ENCODE measurements at regions not wholly inside any gene's neighbourhood (a gene's known extent, or its start where the extent isn't known, plus 50 kb on each side); places are given as distances from the start of the nearest gene placed in this dataset.

DNA sequence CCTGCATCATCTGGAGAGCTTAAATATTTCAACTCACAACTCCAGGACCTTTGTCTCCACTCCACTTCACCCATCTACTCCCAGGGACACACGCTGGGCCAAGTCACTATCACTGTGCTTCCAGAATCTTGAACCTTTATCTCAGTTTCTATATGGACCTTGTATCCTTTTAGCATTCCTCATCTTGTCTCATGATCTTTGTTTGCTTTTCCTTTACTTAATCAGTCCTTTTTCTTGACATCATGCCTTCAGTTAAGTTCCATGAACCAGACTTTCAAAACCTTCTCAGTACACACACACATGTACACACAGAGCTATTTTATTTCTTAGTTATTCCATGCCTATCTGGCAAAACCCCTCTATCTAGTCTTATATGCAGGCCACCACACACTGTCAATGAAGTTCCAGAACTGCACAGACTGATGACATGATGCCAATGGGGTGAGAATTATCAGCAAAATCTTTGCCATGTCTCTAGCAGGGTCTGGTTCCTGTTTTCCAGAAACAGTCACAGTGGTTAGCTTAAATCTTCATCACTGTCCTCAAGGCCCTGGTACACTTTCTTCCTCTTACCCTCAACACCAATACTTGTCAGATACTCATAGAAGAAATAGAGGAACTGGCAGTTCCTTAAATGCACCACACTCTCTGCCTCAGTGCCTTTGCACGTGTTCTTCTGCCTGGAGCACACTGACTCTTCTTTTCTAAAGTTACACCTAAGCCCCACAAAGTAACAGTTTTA lies 77.6 kb upstream of the STARD13 start:
- DNase-seq: no peak
- TF ChIP-seq POLR2A (IDR thresholded peaks at IDR 0.05; ENCODE audit: low read length) (no peak), GATA1 (IDR thresholded peaks at IDR 0.05; ENCODE audit: low read depth, low read length) (no peak)

- TF ChIP-seq POLR2A (IDR thresholded peaks at IDR 0.05; ENCODE audit: low read length) (no peak), GATA1 (IDR thresholded peaks at IDR 0.05; ENCODE audit: low read depth, low read length) (no peak)
- DNase-seq: no peak
These were observed 78.6 kb upstream of the STARD13 start for GRCh38 chr13:33364192-33364591.

DNA sequence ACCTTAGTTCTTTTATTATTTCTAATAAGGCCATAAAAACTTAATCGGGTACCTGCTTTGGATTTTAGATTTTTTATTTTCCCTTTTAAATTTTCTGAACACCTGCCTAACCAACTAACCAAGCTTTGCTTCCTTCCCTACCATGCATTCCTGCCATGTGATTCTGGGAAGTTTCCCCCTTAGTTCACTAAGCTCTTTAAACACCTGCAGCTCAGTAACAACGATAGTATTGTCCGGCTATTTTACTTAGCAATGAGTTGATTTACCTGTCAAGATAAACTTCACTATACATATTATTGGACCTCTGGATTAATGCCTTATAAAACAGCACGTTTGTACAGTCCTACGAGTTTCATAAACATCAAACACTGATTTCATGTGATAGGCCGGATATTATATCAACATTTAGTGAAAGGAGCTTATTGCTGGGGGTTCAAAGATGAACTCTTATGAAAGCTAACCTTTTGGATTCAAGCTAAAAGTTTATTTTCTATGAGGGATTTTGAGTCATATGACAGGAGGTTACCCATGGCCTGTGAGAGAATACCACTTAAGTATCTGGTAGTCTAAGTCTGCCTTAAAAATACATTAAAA lies 81.0 kb upstream of the STARD13 start:
- no peak for TF ChIP-seq GATA1 (IDR thresholded peaks at IDR 0.05; ENCODE audit: low read depth, low read length)
- no peak for TF ChIP-seq POLR2A (IDR thresholded peaks at IDR 0.05; ENCODE audit: low read length)
- no peak for DNase-seq

DNA sequence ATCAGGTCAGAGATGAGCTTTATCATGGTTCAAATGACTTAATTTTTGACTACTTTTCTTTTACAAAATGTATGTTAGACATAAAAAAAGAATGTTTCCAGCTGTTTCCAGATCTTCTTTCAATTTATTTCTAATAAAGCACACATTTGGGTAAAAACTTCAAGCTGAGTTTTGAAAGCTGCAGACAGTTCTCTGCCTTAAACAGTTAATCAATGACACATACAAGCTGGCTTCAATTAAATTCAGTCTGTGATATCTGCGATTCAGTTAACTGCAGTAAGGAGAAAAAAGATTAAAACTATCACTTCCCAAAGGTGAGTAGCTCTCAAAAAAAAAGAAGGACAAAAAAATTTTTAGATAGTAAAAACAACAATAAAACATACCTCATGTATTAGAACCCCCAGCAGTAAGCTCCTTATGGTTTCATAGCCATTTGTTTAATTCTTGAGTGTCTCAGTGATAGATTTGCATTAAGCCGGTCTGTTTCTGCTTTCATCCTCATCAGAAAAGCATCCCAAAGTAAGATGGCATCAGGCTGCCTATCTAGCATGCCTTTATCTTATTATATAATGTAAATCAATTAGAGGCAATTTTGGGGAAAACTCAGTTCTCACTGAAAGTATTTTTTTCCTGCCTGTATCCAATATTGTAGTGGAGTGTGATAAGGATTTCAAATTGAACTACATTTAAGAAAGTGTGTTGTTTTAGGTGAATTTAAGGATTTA lies 81.8 kb upstream of the STARD13 start:
- no peak for DNase-seq
- no peak for TF ChIP-seq POLR2A (IDR thresholded peaks at IDR 0.05; ENCODE audit: low read length)
- TF ChIP-seq GATA1 (IDR thresholded peaks at IDR 0.05; ENCODE audit: low read depth, low read length): no peak

DNA sequence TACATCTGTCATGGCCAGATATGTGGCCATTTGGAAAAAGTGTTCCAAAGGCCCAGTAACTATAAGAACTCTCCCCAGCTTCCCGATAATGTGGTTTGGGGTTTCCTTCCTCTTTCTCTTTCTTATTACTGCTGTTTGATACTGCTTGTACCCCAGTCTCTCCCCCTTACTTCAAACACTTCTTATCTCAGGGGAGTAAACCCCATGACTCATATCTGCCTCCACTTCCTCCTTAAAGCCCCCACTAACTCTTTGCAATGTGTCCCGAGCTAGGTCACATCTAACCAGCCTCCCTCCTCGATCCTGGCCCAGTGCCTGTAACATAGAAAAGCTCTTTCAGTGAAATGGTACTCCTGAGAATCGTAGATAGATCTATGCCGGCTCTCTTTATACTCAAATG lies 82.4 kb upstream of the STARD13 start:
- TF ChIP-seq GATA1 (IDR thresholded peaks at IDR 0.05; ENCODE audit: low read depth, low read length) (no peak), POLR2A (IDR thresholded peaks at IDR 0.05; ENCODE audit: low read length) (peak; percentile 27)
- peak; percentile 39 to 53 for DNase-seq

DNA sequence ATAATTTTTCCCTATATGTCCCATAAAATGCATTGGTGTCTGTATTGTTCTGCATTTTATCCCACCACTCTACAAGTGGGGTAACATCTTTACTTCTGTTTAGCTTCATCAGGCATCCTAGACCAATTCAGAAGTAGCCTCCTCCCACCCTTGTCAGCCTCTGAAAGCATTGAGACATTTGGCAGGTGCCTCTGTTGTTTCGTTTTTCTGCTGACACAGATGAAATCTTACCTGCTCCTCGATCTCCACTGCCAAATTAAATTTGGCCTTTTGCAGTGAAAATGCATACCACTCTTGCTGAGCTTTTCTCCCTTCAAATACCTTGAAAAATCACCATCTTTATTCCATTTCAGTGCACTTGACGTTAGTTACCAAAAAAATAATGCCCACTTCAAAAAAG lies 83.5 kb upstream of the STARD13 start:
- DNase-seq: no peak
- TF ChIP-seq POLR2A (IDR thresholded peaks at IDR 0.05; ENCODE audit: low read length): no peak
- no peak for TF ChIP-seq GATA1 (IDR thresholded peaks at IDR 0.05; ENCODE audit: low read depth, low read length)

DNA sequence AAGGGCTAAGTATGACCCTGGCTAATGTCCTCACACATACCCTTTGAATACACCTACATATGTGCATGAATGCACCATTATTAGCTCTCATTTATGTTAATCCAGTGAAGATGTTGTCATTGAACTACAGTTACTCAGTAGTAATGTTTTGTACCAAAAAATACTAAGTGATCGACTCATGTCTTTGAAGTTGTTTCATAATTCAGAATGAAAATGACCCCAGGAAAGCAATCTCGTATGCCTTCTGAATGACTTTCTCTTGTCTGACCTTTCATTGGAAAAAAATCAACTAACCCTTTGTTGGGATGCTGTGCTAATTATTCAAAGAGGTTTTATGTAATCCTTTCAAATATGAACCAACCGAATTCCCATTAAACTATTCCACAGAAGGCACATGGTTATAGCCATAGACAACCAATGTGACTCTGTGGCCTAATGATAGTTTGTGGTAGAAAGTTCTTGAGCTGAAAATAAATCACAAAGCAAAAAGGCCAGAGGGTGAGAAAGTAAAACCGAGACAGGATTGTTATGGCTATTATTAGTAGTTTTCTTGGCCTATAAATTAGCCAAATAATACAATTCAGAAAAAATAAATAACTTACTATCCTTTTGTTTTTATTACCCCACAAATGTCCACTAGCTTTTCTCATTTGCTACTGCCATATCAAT lies 86.8 kb upstream of the STARD13 start:
- no peak for DNase-seq
- TF ChIP-seq POLR2A (IDR thresholded peaks at IDR 0.05; ENCODE audit: low read length) (no peak), GATA1 (IDR thresholded peaks at IDR 0.05; ENCODE audit: low read depth, low read length) (no peak)

DNA sequence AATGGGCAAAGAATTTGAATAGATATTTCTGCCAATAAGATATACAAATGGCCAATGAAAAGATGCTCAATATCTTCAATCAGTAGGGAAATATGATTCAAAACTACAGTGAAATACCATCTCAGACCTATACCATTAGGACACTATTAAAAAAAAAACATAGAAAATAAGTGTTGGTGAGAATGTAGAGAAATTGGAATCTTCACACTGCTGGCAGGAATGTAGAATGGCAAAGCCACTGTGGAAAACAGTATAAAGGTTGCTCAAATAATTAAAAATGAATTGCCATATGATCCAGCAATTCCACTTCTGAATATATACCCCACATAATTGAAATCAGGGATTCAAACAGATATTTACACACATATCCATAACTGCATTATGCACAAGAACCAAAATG lies 88.1 kb upstream of the STARD13 start:
- no peak for DNase-seq
- TF ChIP-seq POLR2A (IDR thresholded peaks at IDR 0.05; ENCODE audit: low read length) (no peak), GATA1 (IDR thresholded peaks at IDR 0.05; ENCODE audit: low read depth, low read length) (no peak)

GRCh38 chr13:33375421-33375820 lies 89.9 kb upstream of the STARD13 start:
- no peak for TF ChIP-seq GATA1 (IDR thresholded peaks at IDR 0.05; ENCODE audit: low read depth, low read length)
- no peak for TF ChIP-seq POLR2A (IDR thresholded peaks at IDR 0.05; ENCODE audit: low read length)

DNA sequence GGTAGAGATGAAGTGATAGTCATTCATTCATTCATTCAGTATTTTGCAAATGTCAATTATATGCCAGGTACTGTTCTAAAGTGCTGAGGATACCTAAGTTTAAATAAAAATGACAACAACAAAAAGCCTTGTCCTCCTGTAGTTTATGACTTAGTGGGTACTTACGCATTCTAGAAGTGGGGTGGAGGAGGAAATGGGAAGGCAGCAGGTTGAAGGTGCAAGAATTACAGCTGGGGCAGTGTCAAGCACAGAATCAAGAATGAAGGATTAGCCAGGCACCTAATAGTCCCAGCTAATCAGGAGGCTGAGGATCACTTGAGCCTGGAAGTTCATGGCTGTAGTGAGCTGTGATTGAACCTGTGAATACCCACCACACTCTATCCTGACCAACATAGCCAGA lies 90.7 kb upstream of the STARD13 start:
- no peak for DNase-seq
- TF ChIP-seq GATA1 (IDR thresholded peaks at IDR 0.05; ENCODE audit: low read depth, low read length): no peak
- no peak for TF ChIP-seq POLR2A (IDR thresholded peaks at IDR 0.05; ENCODE audit: low read length)

More at GRCh38 chr13:33375421-33375820, 89.9 kb upstream of the STARD13 start:
- no peak for DNase-seq

DNA sequence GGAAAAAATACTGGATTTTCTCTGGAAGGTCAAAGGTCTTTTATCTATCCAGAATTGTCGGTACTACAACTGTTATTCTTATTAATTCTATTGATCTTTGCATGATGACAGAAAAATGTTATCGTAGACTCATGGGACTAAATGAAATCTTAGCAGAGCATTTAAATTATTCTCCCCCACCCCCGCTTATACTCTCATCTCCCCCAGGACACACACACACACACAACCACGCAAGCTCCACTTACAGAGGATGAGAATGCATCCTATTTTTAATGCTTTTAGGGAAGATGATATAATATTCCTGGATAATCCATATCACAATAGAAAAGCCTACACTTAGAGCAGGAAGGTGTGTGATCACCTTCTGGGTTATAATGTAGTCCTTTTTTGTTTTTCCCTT lies 91.9 kb upstream of the STARD13 start:
- TF ChIP-seq GATA1 (IDR thresholded peaks at IDR 0.05; ENCODE audit: low read depth, low read length) (no peak), POLR2A (IDR thresholded peaks at IDR 0.05; ENCODE audit: low read length) (no peak)
- DNase-seq: no peak

DNA sequence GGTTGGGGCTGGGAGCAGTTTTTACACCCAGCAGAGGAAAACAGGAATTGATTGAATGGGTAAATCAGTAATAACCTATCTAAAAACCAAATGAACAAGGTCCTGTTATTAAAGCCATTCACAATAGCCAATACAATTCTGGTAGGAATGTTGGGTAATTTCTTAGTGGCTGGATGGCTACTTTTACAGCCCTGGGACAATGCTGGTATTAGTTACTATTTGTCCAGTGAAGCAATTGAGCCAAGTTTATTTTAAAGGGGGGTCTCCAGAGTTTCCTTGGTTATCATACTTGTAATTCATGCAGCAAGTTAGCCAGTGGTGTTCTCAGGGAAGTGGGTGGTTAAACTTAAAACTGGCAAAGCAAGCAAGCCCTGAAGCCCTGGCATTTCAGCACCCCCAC lies 92.3 kb upstream of the STARD13 start:
- TF ChIP-seq GATA1 (IDR thresholded peaks at IDR 0.05; ENCODE audit: low read depth, low read length): no peak
- no peak for TF ChIP-seq POLR2A (IDR thresholded peaks at IDR 0.05; ENCODE audit: low read length)
- DNase-seq: no peak

DNA sequence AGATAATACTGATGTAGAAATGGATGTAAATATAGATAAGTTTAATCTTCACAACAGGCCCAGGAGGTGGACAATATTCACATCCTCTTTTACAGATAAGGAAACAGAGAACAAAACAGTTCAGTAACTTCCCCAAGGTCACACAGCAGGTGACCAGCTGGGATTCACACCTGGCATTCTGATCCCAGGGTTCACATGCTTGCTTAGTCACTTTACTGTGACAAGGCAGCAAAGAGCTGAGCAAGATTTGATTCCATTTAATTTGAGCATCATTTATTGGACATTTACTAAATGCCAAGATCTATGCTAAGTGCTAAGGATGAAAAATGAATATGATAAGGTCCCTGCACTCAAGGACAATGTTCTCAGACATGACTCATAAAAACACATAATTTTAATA lies 94.1 kb upstream of the STARD13 start:
- TF ChIP-seq GATA1 (IDR thresholded peaks at IDR 0.05; ENCODE audit: low read depth, low read length): no peak
- TF ChIP-seq POLR2A (IDR thresholded peaks at IDR 0.05; ENCODE audit: low read length): no peak
- DNase-seq: no peak

DNA sequence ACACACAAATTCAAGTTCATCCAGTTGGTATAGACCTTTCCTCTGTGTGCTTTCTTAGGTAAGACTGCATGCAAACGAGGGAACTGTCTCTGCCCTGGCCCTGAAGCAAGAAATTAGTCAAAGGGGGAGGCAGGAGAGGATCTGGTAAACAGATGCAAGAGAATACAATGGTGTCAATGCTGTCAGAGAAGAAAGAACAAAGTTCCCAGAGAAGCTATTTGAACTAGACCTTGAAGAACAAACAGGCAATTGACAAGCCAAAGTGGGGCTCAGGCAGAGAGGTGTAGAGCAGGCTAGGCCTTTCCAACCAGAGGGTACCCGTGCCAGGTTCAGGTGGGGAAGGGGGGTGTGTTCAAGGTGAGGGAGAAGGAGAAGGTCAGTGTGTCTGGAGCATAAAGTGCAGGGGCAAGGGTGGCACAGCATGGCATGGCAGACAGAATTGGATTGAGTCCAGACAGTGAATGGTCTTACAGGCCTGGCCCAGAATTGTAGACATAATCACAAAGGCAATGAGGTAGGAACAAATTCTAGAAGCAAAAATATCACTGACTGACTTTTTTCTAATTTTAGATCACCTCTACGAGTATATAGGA lies 95.0 kb upstream of the STARD13 start:
- TF ChIP-seq POLR2A (IDR thresholded peaks at IDR 0.05; ENCODE audit: low read length): no peak
- TF ChIP-seq GATA1 (IDR thresholded peaks at IDR 0.05; ENCODE audit: low read depth, low read length): no peak
- no peak for DNase-seq
